OCI-LY1 (cell line): ENCODE measurements at regions not wholly inside any gene's neighbourhood (a gene's known extent, or its start where the extent isn't known, plus 50 kb on each side); places are given as distances from the start of the nearest gene placed in this dataset.

ENCODE experiments used
- H2AFZ ChIP-seq: fragments of 200-600 bp; sonication (generic), shearing (Covaris generic); 2 replicates; pipeline ENCODE4 v1.6.0; 2014; ENCODE audit warnings: antibody characterized with exemption, mild to moderate bottlenecking, low read length
- H3F3A ChIP-seq: fragments of 200-600 bp; sonication (generic), shearing (Covaris generic); 2 replicates; pipeline ENCODE4 v1.6.0; 2014; ENCODE audit warnings: mild to moderate bottlenecking, antibody characterized with exemption, low read length, moderate library complexity; ENCODE audit not compliant: insufficient read depth
- H3K27ac ChIP-seq: fragments of 200-600 bp; sonication (generic); 2 replicates; pipeline ENCODE4 v1.5.1; 2014; ENCODE audit warnings: low read length, mixed run types, mild to moderate bottlenecking, low read depth; ENCODE audit not compliant: poor library complexity, severe bottlenecking
- H3K27me3 ChIP-seq: fragments of 200-600 bp; sonication (generic); 2 replicates; pipeline ENCODE4 v1.6.0; 2014; ENCODE audit warnings: antibody characterized with exemption, mild to moderate bottlenecking, low read length, moderate library complexity; ENCODE audit not compliant: insufficient read depth
- H3K36me3 ChIP-seq: fragments of 200-600 bp; sonication (generic); 2 replicates; pipeline ENCODE4 v1.6.1; 2014; ENCODE audit warnings: mild to moderate bottlenecking, antibody characterized with exemption, low read length, moderate library complexity, mixed read lengths; ENCODE audit not compliant: insufficient read depth
- H3K4me1 ChIP-seq: fragments of 200-600 bp; sonication (generic); 2 replicates; pipeline ENCODE4 v1.5.1; 2014; ENCODE audit warnings: mild to moderate bottlenecking, low read length, moderate library complexity; ENCODE audit not compliant: insufficient read depth, severe bottlenecking
- H3K4me2 ChIP-seq: fragments of 200-600 bp; sonication (generic), shearing (Covaris generic); 2 replicates; pipeline ENCODE4 v1.6.1; 2014; ENCODE audit warnings: low read length
- H3K4me3 ChIP-seq: fragments of 200-600 bp; sonication (generic); 2 replicates; pipeline ENCODE4 v1.5.1; 2014; ENCODE audit warnings: low read length, low read depth, mild to moderate bottlenecking, mixed read lengths; ENCODE audit not compliant: poor library complexity, severe bottlenecking
- H3K79me2 ChIP-seq: fragments of 200-600 bp; shearing (Covaris generic); 2 replicates; pipeline ENCODE4 v1.6.1; 2016; ENCODE audit warnings: mixed run types, low read length, mixed read lengths; ENCODE audit not compliant: insufficient read depth
- H3K9ac ChIP-seq: fragments of 200-600 bp; sonication (generic), shearing (Covaris generic); 2 replicates; pipeline ENCODE4 v1.6.1; 2014; ENCODE audit warnings: mild to moderate bottlenecking, low read length, mixed read lengths
- H3K9me2 ChIP-seq: fragments of 200-600 bp; sonication (generic), shearing (Covaris generic); 2 replicates; pipeline ENCODE4 v1.6.1; 2014; ENCODE audit warnings: low read depth, mild to moderate bottlenecking, low read length, mixed read lengths
- H3K9me3 ChIP-seq: fragments of 200-600 bp; shearing (Covaris generic); 2 replicates; pipeline ENCODE4 v1.6.1; 2014; ENCODE audit warnings: low read length, mixed read lengths
- H4K20me1 ChIP-seq: fragments of 200-600 bp; sonication (generic), shearing (Covaris generic); 2 replicates; pipeline ENCODE4 v1.6.0; 2016; ENCODE audit warnings: mild to moderate bottlenecking, low read length; ENCODE audit not compliant: insufficient read depth
- EZH2 ChIP-seq: fragments of 200-600 bp; sonication (generic), shearing (Covaris generic); IDR thresholded peaks from 2 replicates; pipeline ENCODE4 v1.8.0; 2017; ENCODE audit warnings: borderline replicate concordance, mixed run types, mild to moderate bottlenecking, antibody characterized with exemption, low read length, moderate library complexity, mixed read lengths
- TF ChIP-seq, protein P1 (sequence below): fragments of 200-600 bp; sonication (generic), shearing (Covaris generic); IDR thresholded peaks from 2 replicates; pipeline ENCODE4 v1.5.1; 2017; ENCODE audit warnings: mild to moderate bottlenecking, antibody characterized with exemption, low read length, moderate library complexity, mixed read lengths

GRCh38 chr2:41924024-41924423 is 123.8 kb upstream of the PKDCC start:
- no peaks in the 10 kb centered on the region for H3K36me3 ChIP-seq
- H4K20me1 ChIP-seq, result no peaks in the 10 kb centered on the region
- H3K4me1 ChIP-seq, result no peaks in the 10 kb centered on the region
- H3F3A ChIP-seq, result no peaks in the 10 kb centered on the region
- no peak overlapping the region for H3K27ac ChIP-seq
- H2AFZ ChIP-seq, result no peak overlapping the region
- no peaks in the 10 kb centered on the region for H3K27me3 ChIP-seq
- H3K4me2 ChIP-seq, result no peak overlapping the region
- no peak overlapping the region for H3K9ac ChIP-seq
- TF ChIP-seq, protein P1, sequence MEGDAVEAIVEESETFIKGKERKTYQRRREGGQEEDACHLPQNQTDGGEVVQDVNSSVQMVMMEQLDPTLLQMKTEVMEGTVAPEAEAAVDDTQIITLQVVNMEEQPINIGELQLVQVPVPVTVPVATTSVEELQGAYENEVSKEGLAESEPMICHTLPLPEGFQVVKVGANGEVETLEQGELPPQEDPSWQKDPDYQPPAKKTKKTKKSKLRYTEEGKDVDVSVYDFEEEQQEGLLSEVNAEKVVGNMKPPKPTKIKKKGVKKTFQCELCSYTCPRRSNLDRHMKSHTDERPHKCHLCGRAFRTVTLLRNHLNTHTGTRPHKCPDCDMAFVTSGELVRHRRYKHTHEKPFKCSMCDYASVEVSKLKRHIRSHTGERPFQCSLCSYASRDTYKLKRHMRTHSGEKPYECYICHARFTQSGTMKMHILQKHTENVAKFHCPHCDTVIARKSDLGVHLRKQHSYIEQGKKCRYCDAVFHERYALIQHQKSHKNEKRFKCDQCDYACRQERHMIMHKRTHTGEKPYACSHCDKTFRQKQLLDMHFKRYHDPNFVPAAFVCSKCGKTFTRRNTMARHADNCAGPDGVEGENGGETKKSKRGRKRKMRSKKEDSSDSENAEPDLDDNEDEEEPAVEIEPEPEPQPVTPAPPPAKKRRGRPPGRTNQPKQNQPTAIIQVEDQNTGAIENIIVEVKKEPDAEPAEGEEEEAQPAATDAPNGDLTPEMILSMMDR, result no peak
- no peak for TF ChIP-seq EZH2
- H3K79me2 ChIP-seq, result no peaks in the 10 kb centered on the region
- no peaks in the 10 kb centered on the region for H3K9me3 ChIP-seq
- no peak overlapping the region for H3K4me3 ChIP-seq
- H3K9me2 ChIP-seq, result no peaks in the 10 kb centered on the region

DNA sequence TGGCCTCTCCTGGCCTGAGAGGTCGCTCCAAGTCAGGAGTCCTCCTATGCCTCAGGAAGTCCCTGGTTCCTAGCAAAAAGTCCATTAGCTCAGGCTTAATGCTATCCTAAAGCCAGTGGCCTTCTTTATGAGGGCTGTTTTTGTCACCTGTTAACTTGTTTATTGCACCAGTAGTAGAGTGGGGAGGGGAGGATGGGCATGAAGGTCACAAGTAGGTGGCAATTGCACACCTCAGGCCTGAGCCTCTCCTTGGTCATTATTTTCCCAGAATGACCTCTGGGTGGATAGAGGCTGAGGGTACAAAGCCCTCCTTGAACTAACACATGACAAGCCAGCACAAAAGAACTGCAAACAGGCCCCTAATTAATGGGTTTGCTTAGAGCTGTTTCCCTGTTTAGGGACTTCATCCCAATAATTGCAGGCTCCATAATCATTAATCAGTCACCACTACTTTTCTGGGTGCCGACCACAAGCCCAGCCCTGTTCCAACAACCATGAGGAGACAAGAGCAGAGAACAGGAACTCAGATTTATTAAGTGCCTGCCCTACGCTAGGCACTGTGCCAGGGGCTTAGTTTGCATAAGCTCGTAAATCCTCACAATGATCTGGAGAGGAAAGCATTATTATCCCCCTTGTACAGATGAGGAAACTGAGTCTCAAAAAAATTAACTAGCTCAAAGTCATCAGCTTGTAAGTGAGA is 123.0 kb upstream of the PKDCC start:
- no peak overlapping the region for H3K9ac ChIP-seq
- H3K27me3 ChIP-seq, result no peaks in the 10 kb centered on the region
- no peaks in the 10 kb centered on the region for H3F3A ChIP-seq
- no peak overlapping the region for H3K27ac ChIP-seq
- no peaks in the 10 kb centered on the region for H3K9me3 ChIP-seq
- no peaks in the 10 kb centered on the region for H3K36me3 ChIP-seq
- no peaks in the 10 kb centered on the region for H4K20me1 ChIP-seq
- no peaks in the 10 kb centered on the region for H3K9me2 ChIP-seq
- H3K4me2 ChIP-seq, result no peak overlapping the region
- TF ChIP-seq EZH2, result no peak
- TF ChIP-seq, protein P1, result no peak
- H3K4me3 ChIP-seq, result no peak overlapping the region
- H3K4me1 ChIP-seq, result no peaks in the 10 kb centered on the region
- H3K79me2 ChIP-seq, result no peaks in the 10 kb centered on the region
- no peak overlapping the region for H2AFZ ChIP-seq

DNA sequence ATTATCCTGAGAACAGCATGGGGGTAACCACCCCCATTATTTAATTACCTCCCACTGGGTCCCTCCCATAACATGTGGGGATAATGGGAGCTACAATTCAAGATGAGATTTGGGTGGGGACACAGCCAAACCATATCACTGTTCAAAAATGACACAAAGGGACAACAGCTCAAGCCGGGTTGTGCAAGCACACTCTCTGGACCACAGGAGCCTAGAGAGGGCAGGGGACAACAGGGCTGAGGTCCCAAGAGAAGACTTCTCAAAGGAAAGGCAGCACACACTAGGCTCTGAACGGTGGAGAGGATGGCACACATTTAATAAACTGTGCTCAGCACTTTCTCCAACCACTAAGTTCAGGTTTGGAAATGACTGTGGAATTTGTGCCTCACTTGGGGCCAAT is 122.1 kb upstream of the PKDCC start:
- Histone ChIP-seq H3K4me1 (no peaks in the 10 kb centered on the region), H3K9me2 (no peaks in the 10 kb centered on the region), H3K27me3 (no peaks in the 10 kb centered on the region), H3K36me3 (no peaks in the 10 kb centered on the region), H3K4me2 (no peak overlapping the region), H2AFZ (no peak overlapping the region), H3K9ac (no peak overlapping the region), H3K9me3 (no peaks in the 10 kb centered on the region), H3K4me3 (no peak overlapping the region), H3K79me2 (no peaks in the 10 kb centered on the region), H3F3A (no peaks in the 10 kb centered on the region), H3K27ac (no peak overlapping the region), H4K20me1 (no peaks in the 10 kb centered on the region)
- TF ChIP-seq, protein P1, result no peak
- TF ChIP-seq EZH2, result no peak
